Caki2 (cell line): ENCODE measurements at regions not wholly inside any gene's neighbourhood (a gene's known extent, or its start where the extent isn't known, plus 50 kb on each side); places are given as distances from the start of the nearest gene placed in this dataset.

Experiments
- DNase-seq: peaks from one replicate; pipeline ENCODE4 v3.0.0-alpha.2; 2015; ENCODE audit warnings: low read depth
- in situ Hi-C: cut with HindIII; loops from 2 replicates; pipeline ENCODE4 v1.10.0; 2016; ENCODE audit warnings: low sequenced_read_pairs, low pct_unique_long_range_greater_than_20kb, mixed read lengths

DNA sequence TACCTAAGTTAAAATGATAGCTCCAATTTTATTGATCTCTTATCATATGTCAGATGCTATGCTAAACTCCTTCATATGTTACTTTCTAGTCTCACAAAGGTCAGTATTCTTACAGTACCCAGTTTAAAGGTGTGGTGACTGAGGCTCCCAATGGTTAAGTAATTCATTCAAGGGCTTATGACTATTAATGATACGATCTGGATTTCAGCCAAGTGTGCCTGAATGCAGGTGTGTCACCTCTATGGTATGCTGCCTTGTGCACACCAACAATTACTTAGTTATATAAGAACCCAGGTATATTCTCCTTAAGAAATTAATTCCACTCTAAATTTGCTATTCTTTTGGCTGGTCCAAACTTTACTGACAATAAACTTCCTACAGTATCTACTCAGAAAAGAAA, 84.6 kb upstream of the TRPC4 start:
- in situ Hi-C loops: no loop called here
- no peak for DNase-seq

- in situ Hi-C loops: no loop called here
- DNase-seq: no peak
Measured at GRCh38 chr13:37953696-37954095, 84.1 kb upstream of the TRPC4 start.

- no peak for DNase-seq
- in situ Hi-C loops: no loop called here
Measured at GRCh38 chr13:37950016-37950415, 80.4 kb upstream of the TRPC4 start.

GRCh38 chr13:37947419-37948140, 78.0 kb upstream of the TRPC4 start:
- DNase-seq: no peak
- in situ Hi-C loops: no loop called here

DNA sequence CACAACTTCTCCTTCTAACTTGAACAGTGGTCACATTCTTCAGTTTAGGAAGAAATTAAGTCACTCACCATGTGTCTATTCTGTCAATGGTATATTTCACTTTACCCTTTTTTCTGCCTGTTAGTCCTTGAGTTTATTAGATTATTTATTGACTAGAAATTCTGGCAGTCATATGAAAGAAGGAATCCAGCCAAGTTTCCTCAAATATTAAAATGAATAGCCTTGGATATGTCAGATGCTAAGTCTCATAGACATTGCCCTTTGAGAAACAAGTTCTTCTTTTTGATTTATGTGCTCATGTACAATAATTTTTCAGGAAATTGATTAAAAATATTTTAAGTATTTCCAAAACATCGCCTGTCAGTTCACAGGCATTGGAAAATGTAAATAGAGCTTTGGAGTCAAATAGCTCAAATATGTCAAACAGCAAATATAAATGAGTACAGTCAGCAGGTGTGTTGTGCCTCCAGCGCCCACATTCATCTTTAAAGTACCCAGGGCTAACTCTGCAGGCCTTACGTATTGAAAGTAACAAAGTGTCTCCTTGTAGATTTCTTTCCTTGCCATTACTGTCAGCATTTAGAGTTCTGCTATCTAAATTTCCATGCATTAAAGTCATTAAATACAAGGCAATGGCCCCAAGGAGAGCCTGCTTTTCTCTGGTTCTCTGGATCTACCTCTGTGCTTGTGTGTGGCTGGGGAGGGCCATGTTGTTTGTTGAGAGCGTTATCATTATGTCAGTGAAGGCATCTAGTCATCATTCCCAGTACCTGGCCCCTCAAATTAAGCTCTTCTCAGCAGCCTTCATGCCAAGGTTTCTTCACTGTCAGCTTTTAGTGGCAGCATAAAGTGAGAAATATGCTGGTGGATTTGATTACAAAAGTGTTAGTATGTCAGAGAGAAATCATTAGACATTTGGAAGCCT, 76.3 kb upstream of the TRPC4 start:
- in situ Hi-C loops: no loop called here
- no peak for DNase-seq

DNA sequence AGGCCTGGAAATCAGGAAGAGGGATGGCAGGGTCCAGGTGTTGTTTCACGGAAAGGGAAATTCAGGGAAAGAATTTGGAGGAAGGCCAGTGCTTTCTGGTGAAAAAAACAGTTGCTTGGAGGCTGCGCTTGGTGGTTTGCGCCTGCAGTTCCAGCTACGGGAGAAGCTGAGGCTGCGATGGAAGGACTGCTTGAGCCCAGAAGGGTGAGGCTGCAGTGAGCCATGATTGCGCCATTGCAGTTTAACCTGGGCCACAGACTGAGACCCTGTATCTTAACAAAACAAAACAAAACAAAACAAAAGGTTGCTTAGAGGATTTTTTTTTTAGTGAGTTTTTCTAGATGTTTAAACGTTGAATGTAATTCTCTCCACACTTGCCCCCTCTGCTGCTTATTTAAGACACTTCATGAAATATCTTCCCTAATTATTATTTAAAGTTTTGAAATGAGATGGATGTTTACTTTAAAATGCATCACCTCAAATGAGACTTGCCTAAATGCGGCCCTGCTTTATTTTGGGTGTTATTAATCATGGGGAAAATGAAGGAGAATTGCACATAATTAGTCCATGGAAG, 75.4 kb upstream of the TRPC4 start:
- DNase-seq: no peak

GRCh38 chr13:37944081-37944868, 74.7 kb upstream of the TRPC4 start:
- no peak for DNase-seq
- in situ Hi-C loops: no loop called here

More for the DNA sequence above, 75.4 kb upstream of the TRPC4 start:
- in situ Hi-C loops: no loop called here

- DNase-seq: no peak
- in situ Hi-C loops: no loop called here
Measured at GRCh38 chr13:37942929-37943328, 73.4 kb upstream of the TRPC4 start.

DNA sequence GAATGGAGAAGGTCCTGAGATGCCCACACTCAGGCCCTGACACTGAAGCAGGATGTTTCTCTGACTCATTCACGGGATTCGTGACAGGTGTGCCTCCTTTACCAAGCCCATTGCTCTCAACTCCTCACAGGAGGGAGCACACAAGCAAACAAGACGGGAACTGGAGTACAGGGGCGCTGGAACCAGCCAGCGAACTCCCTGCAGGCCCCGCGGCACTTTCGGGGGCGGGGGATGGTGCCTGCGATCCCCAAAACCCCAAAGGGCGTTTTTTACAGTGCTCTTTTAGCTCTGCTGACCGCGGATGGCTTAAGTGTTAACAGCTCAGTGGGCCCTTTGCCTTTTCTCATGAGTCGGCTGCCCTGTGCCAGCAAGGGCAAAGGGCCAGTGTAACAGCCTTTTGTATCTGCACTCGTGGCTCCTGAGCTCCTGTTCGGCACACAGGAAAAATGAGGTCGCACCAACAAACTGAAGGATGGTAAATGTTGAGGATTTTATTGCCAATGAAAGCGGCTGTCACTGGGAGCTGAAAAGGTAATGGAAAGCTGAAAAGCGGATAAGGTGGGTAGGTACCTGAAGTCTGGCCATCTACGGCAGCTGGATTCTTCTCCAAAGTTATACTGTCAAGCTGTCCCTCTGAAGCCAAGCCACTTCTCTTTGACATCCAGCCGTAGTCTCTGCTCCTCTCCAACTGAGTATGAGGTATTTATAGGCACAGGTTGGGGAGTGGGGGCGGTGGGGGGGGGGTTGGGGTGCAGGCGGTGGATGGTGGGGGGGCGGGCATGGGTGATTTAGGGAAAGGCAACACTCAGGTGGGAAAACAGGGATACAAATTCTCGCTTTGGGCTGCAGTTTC, 65.0 kb upstream of the TRPC4 start:
- in situ Hi-C loops: no loop called here
- no peak for DNase-seq

GRCh38 chr13:37929308-37929707, 59.7 kb upstream of the TRPC4 start:
- no peak for DNase-seq
- in situ Hi-C loops: no loop called here

- in situ Hi-C loops: no loop called here
- DNase-seq: no peak
Measured at GRCh38 chr13:37927561-37927960, 58.0 kb upstream of the TRPC4 start.

DNA sequence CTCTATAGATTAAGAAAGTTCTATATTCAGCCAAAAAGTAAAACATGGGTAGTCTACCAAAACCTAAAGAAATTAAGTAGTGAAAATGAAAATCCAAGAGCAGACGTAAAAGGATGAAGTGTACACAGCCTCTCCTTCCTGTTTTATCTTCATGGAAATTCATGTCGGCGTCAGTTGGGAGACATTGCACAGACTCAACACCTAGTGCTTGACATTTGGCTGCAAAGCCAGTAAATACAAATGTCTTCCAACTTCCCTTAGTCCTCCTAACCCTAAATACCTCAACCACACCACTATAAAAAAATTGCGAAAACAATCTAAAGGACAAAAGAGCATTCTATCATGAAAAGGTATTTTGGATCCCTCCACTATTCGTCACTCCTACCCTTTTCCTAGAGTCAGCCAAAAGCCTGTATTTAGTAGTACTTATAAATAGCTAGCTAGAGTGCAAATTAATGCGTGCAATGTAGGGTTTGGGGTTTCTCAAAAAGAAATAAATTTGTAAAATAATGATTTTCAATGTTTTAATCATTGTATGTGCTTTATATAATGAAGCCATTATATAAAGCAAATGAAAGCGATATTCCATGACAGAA, 56.4 kb upstream of the TRPC4 start:
- in situ Hi-C loops: no loop called here
- DNase-seq: no peak

GRCh38 chr13:37923236-37923635, 53.7 kb upstream of the TRPC4 start:
- DNase-seq: no peak
- in situ Hi-C loops: no loop called here

GRCh38 chr13:37919329-37919880, 49.8 kb upstream of the TRPC4 start:
- in situ Hi-C loops: no loop called here
- DNase-seq: no peak
